Body of pancreas (tissue), 4 donors: ENCODE measurements at regions not wholly inside any gene's neighbourhood (a gene's known extent, or its start where the extent isn't known, plus 50 kb on each side); places are given as distances from the start of the nearest gene placed in this dataset.

Experiments used
- ATAC-seq: fragments of 150-250 bp; one replicate; pipeline ENCODE4 v1.9.1; 2016
- DNase-seq, 4 donors: peaks; one replicate each; pipeline ENCODE4 v3.0.0-alpha.2; 2019
- H3K27ac ChIP-seq, 4 donors: fragments of 200-600 bp; sonication (generic); 1 replicate in 3 of 4; 2 replicates in 1 of 4; pipeline versions ENCODE4 v1.5.1 to v1.6.1; 2016 to 2019; ENCODE audit warnings: mild to moderate bottlenecking in 1 of 4, mixed read lengths in 1 of 4, moderate library complexity in 1 of 4
- H3K27me3 ChIP-seq, 2 donors: fragments of 200-600 bp; sonication (generic); one replicate each; pipeline ENCODE4 v1.6.0; 2016; ENCODE audit warnings: mild to moderate bottlenecking in 1 of 2
- H3K36me3 ChIP-seq, 2 donors: fragments of 200-600 bp; sonication (generic); replicated peaks in 1 of 2; 2 replicates each; pipeline ENCODE4 v1.5.1; 2016; ENCODE audit warnings: low read depth in 2 of 2; ENCODE audit not compliant: insufficient read depth in 1 of 2
- H3K4me1 ChIP-seq: fragments of 200-600 bp; sonication (generic); one replicate; pipeline ENCODE4 v1.6.0; 2016
- H3K4me3 ChIP-seq, 2 donors: fragments of 200-600 bp; sonication (generic); 1 replicate in 1 of 2; 2 replicates in 1 of 2; pipeline ENCODE4 v1.5.1; 2016 to 2019
- H3K9me3 ChIP-seq, 3 donors: fragments of 200-600 bp; sonication (generic); 1 replicate in 2 of 3; 2 replicates in 1 of 3; pipeline ENCODE4 v1.5.1; 2016
- POLR2A ChIP-seq, 3 donors: fragments of 450-650 bp; IDR thresholded peaks; one replicate each; pipeline ENCODE4 v1.6.1; 2016; ENCODE audit warnings: antibody characterized with exemption in 3 of 3, mild to moderate bottlenecking in 2 of 3
- WGBS, 2 donors: methylation state at CpG; one replicate each; pipeline ENCODE4 v1.1.5; 2017; 5-methylcytosine and 5-hydroxymethylcytosine counted together
- intact Hi-C: fragments of 100-400 bp; cut with DNase I; formaldehyde crosslinking; loops from one replicate; pipeline ENCODE4 v1.15.1; 2023
- TF ChIP-seq, protein P1 (sequence below), 7 experiments: fragments of 450-650 bp in 4 of 7; fragments of 200-600 bp in 3 of 7; sonication (generic) in 3 of 7; IDR thresholded peaks; one replicate each; pipeline ENCODE4 v1.5.1; 2016 to 2019; ENCODE audit warnings: antibody characterized with exemption in 7 of 7

DNA sequence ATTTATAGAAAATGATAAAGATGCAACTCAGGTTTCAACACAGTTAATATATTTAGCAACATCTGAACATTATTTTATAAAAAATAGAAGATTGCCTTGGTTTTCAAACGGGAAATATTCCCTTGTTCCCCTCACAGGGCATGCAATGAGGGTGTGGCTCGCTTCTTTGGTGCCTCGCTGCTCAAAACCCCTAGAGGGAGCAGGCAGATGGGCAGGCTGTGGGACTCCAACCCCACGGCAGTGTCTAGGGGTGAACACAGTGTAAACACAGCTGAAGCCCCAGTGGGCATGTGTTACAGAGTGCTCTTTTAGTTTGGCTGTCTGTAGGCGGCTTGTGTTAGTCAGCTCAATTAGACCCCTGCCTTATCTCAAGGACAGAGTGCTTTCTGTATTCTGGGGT lies 560.8 kb upstream of the IMPG1 start:
- ATAC-seq (no peak), DNase-seq (no peak)
- no peaks in the 10 kb centered on the region for H3K4me1 ChIP-seq
- WGBS, 2 donors: 75 to 78% methylated on average over 5 of the region's 5 CpGs
- H3K9me3 ChIP-seq: no peaks in the 10 kb centered on the region
- H3K4me3 ChIP-seq: no peak overlapping the region
- no peak overlapping the region for H3K27ac ChIP-seq
- intact Hi-C loops: no loop called here
- no peaks in the 10 kb centered on the region for H3K36me3 ChIP-seq
- H3K27me3 ChIP-seq: no peaks in the 10 kb centered on the region
- TF ChIP-seq, protein P1, sequence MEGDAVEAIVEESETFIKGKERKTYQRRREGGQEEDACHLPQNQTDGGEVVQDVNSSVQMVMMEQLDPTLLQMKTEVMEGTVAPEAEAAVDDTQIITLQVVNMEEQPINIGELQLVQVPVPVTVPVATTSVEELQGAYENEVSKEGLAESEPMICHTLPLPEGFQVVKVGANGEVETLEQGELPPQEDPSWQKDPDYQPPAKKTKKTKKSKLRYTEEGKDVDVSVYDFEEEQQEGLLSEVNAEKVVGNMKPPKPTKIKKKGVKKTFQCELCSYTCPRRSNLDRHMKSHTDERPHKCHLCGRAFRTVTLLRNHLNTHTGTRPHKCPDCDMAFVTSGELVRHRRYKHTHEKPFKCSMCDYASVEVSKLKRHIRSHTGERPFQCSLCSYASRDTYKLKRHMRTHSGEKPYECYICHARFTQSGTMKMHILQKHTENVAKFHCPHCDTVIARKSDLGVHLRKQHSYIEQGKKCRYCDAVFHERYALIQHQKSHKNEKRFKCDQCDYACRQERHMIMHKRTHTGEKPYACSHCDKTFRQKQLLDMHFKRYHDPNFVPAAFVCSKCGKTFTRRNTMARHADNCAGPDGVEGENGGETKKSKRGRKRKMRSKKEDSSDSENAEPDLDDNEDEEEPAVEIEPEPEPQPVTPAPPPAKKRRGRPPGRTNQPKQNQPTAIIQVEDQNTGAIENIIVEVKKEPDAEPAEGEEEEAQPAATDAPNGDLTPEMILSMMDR (IDR thresholded peaks at IDR 0.05): no peak
- no peak for TF ChIP-seq POLR2A (IDR thresholded peaks at IDR 0.05)

DNA sequence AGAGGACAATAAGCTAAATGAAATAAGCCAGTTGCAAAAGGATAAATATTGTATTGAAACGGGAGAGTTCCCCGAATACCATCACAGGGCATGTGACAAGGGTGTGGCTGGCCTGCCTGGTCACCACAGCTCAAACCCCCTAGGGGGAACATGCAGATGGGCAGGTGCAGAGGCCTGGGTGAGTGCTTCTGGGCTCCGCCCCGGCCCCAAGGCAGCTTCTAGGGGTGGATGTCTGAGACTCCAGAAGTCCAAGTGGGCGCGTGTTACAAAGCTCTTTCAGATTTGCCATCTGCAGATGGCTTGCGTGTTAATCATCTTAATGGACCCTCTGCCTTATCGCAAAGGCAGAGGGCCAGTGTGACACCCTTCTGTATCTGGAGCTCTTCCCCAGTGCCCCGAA lies 559.2 kb upstream of the IMPG1 start:
- 83 to 92% methylated on average over 9 of the region's 9 CpGs for WGBS, 2 donors
- no peaks in the 10 kb centered on the region for H3K4me1 ChIP-seq
- ATAC-seq (no peak), DNase-seq (no peak)
- no peaks in the 10 kb centered on the region for H3K27me3 ChIP-seq
- TF ChIP-seq, protein P1 (IDR thresholded peaks at IDR 0.05): no peak
- no peak for TF ChIP-seq POLR2A (IDR thresholded peaks at IDR 0.05)
- intact Hi-C loops: no loop called here
- no peaks in the 10 kb centered on the region for H3K36me3 ChIP-seq
- H3K27ac ChIP-seq: no peak overlapping the region
- no peaks in the 10 kb centered on the region for H3K9me3 ChIP-seq
- H3K4me3 ChIP-seq: no peak overlapping the region

DNA sequence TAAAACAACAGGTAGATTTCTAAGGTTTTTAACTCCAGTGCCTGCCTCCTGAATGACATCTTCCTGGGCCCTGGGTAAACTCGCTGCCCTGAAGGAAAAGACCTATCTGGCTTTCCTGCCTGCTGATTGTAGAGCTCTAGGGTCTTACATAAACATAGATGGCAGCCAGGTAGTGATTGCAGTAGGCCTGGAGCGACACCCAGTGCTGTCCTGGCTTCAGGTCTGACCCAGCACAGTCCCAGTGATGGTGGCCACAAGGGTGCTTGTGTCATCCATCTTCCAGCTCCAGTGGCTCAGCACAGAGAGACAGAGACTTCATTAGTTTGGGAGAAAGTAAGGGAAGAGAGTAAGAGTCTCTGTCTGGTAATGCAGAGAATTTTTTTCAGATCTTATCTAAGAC lies 542.9 kb upstream of the IMPG1 start:
- TF ChIP-seq, protein P1 (IDR thresholded peaks at IDR 0.05): no peak
- no peak for TF ChIP-seq POLR2A (IDR thresholded peaks at IDR 0.05)
- intact Hi-C loops: no loop called here
- DNase-seq: no peak
- Histone ChIP-seq H3K27ac (no peak overlapping the region), H3K4me1 (no peaks in the 10 kb centered on the region), H3K36me3 (no peaks in the 10 kb centered on the region), H3K27me3 (no peaks in the 10 kb centered on the region), H3K9me3 (no peaks in the 10 kb centered on the region), H3K4me3 (no peak overlapping the region)
- ATAC-seq: no peak
- WGBS, 2 donors: 68 to 81% methylated on average over 2 of the region's 2 CpGs

DNA sequence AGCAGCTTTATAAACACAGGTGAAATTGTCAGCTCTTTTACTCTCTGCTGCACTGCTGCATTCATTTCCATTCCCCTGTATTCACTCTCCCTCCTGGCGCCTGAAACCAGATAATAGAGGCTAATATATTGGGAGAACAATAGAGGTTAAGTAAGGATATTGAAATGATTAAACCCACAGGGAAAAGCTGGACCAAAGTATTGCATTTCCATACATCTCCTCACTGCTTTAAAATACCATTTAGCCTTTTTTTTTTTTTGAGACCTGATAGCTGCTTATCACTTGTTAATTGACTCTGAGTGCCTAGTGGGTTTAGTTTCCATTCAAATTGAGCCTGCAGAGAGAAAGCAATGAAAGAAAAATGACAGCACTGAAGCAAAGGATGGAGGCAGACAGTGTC lies 540.5 kb upstream of the IMPG1 start:
- Histone ChIP-seq H3K4me3 (no peak overlapping the region), H3K27ac (no peak overlapping the region), H3K27me3 (no peaks in the 10 kb centered on the region), H3K9me3 (no peaks in the 10 kb centered on the region), H3K36me3 (no peaks in the 10 kb centered on the region), H3K4me1 (no peaks in the 10 kb centered on the region)
- intact Hi-C loops: no loop called here
- TF ChIP-seq POLR2A (IDR thresholded peaks at IDR 0.05): no peak
- TF ChIP-seq, protein P1 (IDR thresholded peaks at IDR 0.05): no peak
- WGBS, 2 donors: 33 to 45% methylated on average over 1 of the region's 1 CpG
- no peak for ATAC-seq
- no peak for DNase-seq

DNA sequence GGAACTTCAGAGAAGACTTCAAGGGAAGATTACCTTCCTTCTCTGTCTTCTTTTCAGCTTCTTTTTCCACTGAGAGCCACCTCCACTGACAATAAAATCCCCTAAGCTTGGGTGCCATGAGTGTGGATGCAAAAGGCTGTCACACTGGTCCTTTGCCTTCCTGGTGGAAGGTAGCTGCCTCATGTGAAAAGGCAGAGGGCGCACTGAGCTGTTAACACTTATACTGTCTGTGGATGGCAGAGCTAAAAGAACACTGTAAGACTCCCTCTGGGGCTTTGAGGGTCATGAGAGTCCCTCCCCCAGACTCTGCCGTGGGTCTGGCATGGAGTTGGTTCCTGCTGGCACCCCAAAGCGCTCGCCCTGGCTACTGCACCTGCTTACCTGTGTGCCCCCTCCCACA lies 536.7 kb upstream of the IMPG1 start:
- Histone ChIP-seq H3K27me3 (no peaks in the 10 kb centered on the region), H3K4me3 (no peak overlapping the region), H3K27ac (no peak overlapping the region), H3K36me3 (no peaks in the 10 kb centered on the region), H3K4me1 (no peaks in the 10 kb centered on the region), H3K9me3 (no peaks in the 10 kb centered on the region)
- TF ChIP-seq POLR2A (IDR thresholded peaks at IDR 0.05): no peak
- TF ChIP-seq, protein P1 (IDR thresholded peaks at IDR 0.05): no peak
- no peak for DNase-seq
- intact Hi-C loops: no loop called here
- no peak for ATAC-seq
- 82 to 87% methylated on average over 1 to 4 of the region's 4 CpGs for WGBS, 2 donors
